ENCODE measurements at regions not wholly inside any gene's neighbourhood (a gene's known extent, or its start where the extent isn't known, plus 50 kb on each side); places are given as distances from the start of the nearest gene placed in this dataset.

DNA sequence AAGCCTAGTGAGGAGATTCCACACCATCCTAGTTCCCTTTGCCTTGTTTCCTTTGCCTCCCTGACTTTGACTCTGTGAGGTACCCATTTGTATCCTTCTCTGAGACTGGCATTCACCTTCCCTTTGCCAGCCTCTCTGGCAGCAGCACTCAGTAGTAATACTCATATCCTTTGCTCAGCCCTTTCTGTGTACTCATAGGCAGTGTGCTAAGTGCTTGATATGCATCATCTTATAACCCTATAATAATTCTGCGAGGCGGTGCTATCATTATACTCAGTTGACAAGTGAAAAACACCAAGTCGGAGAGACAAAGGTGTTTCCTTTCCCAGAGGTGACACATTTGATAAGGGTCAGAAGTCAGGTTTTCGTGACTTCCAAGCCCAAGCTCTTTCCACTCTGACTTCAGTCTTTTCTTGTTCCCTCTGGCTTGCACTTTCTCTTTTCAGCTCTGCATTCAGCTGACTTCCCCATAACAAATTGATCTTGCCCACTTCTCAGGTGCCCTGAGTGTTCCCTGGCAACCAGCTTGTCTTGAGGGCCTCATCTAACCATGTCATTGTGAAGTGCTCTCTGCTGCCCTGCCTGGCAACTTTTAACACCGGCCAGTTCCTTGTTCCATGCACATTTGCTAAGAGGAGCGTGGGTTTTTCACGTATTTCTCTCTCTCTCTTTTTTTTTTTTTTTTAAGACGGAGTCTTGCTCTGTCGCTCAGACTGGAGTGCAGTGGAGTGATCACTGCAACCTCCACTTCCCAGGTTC, 94.5 kb upstream of the UPP2 start:
- DNase-seq (ENCODE audit: low spot score), result peak; percentile 14

DNA sequence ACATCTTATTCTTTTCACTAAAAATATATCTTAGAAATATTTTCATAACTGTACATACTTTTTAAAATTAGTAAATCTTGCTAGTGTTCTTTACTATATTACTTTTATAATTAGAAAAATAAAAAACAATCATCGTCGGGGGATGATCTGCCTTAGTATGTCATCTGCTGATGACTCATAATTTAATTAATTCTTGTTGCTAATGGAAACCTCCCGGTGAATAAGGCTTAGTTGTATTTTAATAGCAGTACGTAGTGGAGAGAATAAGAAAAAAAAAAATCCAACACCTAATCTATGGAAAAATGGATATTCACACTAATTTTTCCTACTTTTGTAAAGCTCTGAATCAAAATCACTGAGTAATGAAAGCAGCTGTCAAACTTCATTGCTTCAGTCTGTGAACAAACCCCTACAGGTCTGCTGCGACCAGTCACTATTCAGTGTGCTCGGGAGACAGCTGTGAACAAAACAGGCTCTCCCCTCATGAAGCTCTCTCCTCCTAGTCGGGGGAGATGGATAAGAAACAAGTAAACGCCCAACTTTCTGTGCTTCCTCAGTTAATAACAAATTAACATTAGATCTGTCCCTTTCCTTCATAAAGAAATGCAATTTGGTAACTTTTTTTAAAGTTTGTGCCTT, 97.4 kb upstream of the UPP2 start:
- DNase-seq (ENCODE audit: low spot score), result no peak

DNA sequence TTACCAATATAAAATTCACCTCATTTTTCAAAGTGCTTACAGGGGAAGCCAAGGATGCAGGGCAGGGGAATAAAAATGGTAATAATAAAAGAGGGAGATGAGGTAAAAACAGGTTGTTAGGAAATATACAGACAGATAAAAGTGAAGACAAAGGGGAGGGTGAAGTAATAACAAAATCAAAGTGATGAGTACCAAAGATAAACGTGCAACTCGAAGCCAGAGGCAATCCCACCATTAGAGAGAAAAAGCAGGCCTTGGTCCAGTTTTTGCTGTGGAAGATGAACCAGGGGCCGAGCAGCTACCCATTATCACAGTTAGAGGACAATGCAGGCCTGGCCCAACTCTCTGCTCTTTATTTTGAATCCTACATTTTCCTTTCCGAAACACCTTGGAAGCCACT, 99.6 kb upstream of the UPP2 start:
- no peak for DNase-seq (ENCODE audit: low spot score)

DNA sequence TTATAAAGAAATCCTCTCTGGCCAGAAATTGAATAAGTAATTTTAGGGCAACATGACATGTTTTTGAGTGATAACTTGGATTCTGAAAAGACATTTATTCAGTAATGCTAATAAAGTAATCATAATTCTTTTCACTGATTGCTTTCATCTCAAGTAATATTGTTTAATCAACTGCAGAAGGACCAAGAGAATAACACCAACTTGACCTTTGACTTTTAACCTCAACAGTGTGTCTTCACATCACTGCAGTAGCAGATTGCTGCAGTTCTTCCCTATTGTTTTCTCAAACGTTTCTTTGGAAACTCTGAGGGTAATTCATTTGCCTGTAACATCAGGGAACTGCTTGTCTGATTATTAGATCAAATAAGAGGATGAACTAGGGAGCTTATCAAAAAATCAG, 104.9 kb upstream of the UPP2 start:
- DNase-seq (ENCODE audit: low spot score), result no peak

DNA sequence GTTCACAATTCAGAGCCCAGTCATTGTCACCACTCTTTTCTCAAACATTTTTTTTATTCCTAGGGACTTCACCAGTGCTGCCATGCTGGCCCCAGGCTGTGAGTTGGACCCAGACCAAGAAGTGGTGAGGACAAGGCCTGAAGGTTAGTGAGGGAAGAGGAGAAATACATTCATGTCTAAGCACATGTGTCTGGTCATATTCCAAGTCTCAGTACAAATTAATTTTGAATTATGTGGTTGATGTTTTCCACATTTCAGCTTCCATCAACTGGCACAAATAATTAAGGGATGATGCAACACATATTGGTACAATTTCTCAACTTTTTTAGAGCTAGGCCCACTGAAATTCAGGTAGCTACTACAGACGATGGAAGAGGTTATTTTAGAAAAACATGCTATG, 106.6 kb upstream of the UPP2 start:
- no peak for DNase-seq (ENCODE audit: low spot score)

DNA sequence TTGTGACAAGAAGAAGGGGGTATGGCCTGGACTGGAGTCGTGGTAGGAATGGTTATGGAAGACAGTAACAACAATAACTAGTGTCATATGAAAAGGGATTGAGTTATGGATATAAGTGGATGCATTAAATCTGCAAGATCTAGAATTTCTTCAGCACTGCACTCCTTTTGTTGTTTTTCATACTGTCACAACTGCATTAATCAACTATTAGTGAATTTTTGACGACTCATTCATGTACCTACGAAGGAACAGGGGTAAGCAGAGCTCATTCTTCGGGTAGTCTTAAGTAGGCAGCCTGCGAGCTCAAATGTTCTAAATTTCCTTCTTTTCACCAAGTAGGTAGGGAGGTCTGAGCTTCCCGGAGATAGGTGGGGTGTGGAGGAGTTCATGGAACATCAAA, 109.7 kb upstream of the UPP2 start:
- no peak for DNase-seq (ENCODE audit: low spot score)

DNA sequence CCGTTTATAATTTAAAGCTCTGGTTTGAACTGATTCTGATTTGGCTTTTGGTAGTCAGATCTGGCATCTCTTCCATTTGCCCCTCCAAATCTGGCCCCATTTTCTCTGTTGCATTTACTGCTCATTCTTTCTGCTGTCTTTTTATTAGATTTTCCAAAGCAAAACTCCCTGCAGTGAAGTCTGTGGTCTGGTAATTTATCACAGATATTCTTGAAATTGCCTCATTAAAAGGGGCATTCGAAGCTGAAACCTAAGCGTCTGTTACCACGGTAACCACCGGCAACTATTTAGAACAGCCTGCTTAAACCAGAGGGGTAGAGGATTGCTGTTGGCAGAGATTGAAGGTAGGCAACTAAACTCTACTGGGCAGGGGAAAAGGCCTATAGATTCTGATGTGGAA, 111.5 kb upstream of the UPP2 start:
- DNase-seq (ENCODE audit: low spot score), result no peak

DNA sequence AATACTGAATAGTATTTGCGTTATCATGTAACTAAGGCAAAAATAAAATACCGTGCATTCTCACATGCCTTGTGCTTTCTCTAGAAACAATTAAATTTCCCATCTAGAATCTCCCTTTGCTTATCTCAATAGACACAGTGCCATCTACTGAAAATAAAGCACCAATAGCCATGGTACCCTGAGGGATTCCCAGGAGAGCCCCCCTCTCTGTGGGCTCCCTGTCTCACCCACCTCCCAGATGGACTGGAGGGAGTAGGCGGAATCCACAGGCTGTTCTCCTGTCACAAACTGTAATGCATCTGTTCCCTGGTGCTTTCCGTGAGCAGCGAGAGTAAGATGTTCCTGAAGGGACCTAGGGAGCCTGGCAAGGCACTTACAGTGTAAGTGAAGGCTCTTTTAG, 112.4 kb upstream of the UPP2 start:
- no peak for DNase-seq (ENCODE audit: low spot score)

DNA sequence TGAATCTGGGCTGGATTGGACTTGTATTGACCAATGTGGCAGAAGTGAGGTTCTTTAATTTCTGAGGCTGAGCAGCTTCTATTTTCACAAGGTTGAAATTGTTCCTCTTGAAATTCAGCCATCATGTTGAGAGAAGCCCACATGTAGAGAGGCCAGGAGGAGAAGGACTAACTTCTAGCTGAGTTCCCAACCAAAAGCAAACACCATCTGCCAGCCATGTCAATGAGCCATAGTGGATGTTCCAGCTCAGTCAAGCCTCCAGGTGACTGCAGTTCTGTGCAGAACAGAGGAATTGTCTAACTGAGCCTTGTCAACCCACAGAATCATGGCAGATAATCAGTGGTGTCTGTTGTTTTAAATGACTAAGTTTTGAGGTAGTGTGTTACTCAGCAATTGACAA, 110.6 kb upstream of the ACVR1 start:
- DNase-seq (ENCODE audit: low spot score), result no peak

DNA sequence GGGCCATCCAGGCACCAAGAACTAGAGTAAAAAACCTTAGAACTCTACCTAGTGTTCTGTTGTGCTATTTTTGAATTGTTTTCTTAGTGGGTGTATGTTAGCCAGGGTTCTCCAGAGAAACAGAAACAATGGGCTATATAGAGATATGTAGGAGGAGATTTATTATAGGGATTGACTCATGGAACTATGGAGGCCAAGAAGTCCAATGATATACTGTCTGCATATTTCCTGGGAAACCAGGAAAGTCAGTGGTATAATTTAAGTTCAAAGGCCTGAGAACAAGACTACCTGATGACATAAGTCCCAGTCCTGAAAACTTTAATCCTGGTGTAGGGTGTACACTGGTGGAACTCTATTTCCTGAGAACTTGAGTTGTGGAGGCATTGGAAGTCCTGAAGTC, 108.7 kb upstream of the ACVR1 start:
- no peak for DNase-seq (ENCODE audit: low spot score)

DNA sequence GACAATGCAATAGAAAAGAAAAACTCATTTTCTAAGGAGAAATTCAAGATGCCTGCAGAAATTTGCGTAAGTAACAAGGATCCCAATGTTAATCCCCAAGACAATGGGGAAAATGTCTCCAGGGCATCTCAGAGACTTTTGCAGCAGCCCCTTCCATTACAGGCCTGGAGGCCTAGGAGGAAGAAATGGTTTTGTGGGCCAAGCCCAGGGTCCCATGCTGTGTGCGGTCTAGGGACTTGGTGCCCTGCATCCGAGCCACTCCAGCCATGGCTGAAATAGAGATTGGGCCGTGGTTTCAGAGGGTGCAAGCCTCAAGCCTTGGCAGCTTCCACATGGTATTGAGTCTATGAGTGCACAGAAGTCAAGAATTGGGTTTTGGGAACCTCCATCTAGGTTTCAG, 103.9 kb upstream of the ACVR1 start:
- DNase-seq (ENCODE audit: low spot score), result no peak

DNA sequence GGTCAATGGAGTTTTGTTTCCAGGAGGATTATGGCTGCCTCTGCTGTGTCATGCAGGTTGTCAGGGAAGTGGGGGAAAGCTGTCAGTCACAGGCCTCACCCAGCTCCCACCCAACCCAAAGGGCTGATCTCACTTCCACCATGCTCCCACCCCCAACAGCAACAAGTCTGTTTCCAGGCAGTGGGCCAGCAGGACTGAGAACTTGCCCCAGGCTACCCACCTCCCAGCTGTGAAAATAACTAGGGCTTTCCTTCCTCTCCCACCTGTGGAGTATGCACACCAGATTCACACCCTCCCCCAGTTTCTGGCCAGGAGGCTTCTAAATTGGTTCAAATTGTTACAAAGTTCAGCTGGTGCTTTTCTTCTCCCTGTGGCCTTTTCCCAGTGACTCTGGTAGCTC, 95.6 kb upstream of the ACVR1 start:
- no peak for DNase-seq (ENCODE audit: low spot score)

DNA sequence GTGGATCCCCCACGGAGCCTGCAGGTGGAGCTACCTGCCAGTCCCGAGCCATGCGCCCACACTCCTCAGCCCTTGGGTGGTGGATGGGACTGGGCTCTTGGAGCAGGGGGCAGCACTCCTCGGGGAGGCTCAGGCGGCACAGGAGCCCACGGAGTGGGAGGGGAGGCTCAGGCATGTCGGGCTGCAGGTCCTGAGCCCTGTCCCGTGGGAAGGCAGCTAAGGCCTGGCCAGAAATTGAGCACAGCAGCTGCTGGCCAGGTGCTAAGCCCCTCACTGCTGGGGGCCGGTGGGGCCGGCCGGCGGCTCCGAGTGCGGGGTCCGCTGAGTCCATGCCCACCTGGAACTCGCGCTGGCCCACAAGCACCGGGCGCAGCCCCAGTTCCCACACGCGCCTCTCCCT, 91.7 kb upstream of the ACVR1 start:
- no peak for DNase-seq (ENCODE audit: low spot score)

DNA sequence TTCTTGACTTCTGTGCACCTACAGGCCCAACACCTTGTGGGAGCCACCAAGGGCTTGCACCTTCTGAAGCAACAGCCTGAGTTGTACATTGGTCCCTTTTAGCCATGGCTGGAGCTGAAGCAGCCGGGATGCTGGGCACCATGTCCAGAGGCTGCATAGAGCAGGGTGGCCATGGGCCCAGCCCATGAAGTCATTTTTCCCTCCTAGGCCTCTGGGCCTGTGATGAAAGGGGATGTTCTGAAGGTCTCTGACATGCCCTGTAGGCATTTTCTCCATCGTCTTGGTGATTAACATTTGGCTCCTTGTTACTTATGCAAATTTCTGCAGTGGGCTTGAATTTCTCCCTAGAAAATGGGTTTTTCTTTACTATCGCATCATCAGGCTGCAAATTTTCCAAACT, 83.1 kb upstream of the ACVR1 start:
- DNase-seq (ENCODE audit: low spot score), result no peak

DNA sequence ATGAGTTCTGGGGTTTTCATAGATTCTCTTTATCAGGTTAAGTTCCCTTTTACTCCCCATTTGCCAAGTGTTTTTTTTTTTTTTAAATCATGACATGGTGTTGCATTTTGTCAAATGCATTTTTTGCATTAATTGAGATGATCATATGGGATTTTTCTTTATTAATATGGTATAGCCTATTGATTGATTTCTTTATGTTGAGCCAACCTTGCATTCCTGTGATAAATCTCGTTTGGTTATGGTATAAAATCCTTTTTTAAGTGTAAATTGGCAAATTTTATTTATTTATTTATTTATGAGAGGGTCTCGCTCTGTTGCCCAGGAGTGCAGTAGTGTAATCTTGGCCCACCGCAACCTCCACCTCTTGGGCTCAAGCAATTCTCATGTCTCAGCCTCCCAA, 81.5 kb upstream of the ACVR1 start:
- no peak for DNase-seq (ENCODE audit: low spot score)

DNA sequence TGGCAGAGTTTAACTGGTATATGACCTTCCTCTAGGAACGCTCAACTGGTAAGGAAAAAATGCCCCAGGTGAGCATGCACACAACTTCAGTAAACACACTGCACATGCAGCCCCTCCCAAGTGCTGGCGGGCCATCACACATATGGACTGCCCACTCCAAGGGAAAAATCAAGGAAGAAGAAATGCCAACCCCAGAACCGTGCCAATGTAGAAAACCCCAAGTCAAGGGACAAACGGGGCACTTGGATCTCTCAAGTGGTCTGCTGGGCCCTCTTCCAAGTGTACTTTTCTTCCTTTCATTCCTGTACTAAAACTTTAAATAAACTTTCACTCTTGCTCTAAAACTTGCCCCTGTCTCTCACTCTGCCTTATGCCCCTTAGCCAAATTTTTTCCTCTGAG, 76.4 kb upstream of the ACVR1 start:
- no peak for DNase-seq (ENCODE audit: low spot score)

DNA sequence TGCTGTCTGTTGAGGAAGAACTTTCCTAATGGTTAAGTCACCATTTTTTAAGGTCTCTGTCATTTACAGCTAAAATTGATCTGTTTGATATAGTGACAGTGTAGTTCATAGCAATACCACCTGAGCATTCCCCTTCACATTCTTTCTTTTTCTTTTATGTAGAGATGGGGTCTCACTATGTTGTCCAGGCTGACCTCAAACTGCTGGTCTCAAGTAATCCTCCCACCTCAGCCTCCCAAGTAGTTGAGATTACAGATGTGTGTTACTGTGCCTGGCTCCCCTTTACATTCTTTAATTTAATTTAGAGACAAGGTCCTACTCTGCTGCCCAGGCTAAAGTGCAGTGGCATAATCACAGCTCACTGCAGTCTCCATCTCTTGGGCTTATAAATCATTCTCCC, 72.7 kb upstream of the ACVR1 start:
- DNase-seq (ENCODE audit: low spot score), result no peak

DNA sequence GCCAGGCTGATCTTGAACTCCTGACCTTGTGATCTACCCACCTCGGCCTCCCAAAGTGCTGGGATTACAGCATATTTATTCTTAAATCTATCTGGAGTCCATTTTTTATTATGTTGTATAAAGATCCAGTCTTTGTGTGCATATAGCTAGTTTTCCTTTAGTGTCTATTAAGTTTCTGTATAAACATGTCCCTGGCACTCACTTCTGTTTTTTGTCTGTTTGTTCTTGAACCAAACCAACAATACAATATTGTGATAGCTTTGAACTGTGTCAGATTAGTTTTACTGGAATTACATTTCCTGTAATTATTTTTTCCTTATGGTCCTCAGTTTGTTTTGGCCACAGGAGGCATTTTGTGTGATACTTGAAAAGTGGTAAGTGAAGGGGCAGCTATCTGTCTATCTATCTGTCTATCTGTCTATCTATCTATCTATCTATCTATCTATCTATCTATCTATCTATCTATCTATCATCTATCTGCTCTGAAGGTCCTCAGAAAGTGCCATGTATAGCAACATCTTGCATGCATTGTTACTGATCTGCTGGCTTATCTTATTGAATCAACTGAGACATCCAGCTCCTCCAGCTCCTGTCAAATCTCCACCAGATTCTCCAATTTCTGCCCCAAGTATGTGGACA, 70.9 kb upstream of the ACVR1 start:
- DNase-seq (ENCODE audit: low spot score), result no peak

DNA sequence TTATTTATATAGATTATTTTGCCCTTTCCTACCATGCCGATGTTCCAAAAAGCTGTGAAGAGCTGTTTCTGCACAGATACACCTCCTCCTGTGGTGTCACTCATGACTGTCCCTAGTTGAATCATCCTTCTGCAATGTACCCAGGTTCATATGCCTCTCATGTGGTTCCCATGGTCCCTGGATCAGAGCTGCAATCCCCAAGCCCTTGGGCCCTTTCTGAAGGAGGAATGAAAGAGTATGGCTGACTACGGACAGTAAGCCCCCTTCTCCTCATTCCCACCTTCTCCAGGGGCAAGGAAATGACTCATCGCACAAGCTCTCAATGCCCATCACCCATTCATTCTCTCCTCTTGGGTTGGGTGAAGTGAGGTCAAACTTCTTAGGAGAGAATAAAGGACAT, 63.9 kb upstream of the ACVR1 start:
- no peak for DNase-seq (ENCODE audit: low spot score)

DNA sequence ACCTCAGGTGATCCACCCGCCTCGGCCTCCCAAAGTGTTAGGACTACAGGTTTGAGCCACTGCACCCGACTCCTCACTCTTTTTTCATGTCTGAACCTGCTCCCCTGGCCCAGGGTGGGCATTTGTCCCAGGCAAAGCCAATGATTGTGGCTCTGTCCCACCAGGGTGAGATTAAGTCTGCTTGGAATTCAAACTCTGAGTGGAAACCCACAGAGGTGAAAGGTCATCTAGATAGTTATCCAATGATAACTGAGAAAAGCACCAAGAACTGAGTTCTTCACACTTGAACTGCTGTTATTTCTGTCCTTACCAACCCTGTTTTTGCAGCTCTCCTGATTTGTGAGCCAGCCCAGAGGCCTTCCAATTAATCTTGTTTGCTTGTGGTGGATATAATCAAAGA, 62.4 kb upstream of the ACVR1 start:
- no peak for DNase-seq (ENCODE audit: low spot score)

DNA sequence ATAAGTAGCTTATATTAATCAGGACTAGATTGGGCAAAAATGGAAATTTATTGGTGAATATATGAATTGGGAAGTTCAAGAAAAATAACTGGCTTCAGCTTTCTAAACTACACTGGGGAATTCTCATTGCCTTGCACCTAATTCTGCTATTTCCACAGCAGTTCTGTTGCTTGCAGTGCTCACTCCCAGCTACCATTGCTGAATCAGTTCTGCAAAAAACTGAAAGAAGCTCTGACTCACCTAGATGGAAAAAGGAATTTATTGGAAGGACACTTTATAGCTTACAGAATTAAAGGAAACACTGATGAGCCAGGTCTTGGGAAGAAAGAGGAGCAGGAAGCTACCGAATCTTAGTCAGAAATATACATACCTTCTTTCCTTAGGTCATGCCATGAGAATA, 60.3 kb upstream of the ACVR1 start:
- DNase-seq (ENCODE audit: low spot score), result no peak

DNA sequence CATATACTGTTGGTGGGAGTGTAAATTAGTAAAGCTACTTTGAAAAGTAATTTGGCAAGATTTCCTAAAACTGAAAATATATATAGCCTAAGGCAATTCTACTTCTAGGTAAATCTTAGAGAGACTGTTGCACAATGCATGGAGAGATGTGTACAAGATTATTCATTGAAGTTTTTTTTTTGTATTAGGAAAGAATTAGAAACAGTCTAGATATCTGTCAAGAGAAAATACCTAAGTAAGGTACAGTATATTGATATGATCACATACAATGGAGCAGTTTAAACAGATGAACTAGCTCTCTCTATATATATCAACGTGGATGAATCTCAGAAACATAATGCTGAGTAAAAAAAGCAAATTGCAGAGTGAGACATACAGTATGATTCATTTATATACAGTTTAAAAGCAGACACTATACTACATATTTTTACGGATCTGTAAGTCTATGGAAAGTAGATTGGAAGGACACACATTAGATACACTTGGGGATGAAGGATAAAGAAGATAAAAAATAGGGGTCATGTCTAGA, 59.3 kb upstream of the ACVR1 start:
- no peak for DNase-seq (ENCODE audit: low spot score)

DNA sequence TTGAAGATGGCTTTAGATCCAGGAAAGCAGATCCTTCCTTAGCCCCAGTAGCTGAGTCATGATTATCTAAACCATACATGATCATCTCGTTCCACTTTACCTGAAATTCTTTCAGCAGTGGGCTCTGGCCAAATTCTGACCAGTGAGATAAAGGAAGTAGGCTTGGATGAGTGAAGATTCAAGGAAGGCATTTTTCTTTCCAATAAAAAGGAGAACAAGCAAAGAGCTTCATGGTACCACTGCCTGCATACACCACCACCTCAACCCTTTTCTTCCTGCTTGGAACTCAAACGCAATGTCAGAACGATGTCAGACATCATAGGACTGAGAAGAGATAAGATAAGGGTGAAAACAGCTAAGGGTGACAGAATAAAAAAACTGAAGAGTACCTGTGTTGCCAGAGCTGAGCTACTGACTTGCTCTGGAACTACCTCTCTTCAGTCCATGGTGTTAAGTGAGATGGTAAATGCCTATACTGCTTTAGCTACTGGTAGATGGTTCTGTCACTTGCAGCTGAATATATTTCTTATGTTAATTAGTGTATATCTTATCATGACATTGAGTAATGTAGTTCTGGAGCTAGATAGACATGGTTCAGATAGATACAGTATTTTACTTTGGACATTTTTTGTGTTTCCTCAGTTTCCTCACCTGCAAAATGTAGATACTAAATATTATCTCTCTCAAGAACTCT, 58.7 kb upstream of the ACVR1 start:
- DNase-seq (ENCODE audit: low spot score), result no peak
